ENCODE measurements at regions not wholly inside any gene's neighbourhood (a gene's known extent, or its start where the extent isn't known, plus 50 kb on each side); places are given as distances from the start of the nearest gene placed in this dataset.

- TF ChIP-seq, protein P1, sequence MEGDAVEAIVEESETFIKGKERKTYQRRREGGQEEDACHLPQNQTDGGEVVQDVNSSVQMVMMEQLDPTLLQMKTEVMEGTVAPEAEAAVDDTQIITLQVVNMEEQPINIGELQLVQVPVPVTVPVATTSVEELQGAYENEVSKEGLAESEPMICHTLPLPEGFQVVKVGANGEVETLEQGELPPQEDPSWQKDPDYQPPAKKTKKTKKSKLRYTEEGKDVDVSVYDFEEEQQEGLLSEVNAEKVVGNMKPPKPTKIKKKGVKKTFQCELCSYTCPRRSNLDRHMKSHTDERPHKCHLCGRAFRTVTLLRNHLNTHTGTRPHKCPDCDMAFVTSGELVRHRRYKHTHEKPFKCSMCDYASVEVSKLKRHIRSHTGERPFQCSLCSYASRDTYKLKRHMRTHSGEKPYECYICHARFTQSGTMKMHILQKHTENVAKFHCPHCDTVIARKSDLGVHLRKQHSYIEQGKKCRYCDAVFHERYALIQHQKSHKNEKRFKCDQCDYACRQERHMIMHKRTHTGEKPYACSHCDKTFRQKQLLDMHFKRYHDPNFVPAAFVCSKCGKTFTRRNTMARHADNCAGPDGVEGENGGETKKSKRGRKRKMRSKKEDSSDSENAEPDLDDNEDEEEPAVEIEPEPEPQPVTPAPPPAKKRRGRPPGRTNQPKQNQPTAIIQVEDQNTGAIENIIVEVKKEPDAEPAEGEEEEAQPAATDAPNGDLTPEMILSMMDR (IDR thresholded peaks at IDR 0.05; ENCODE audit: low read depth, low read length), result no peak
- no peak for TF ChIP-seq EZH2phosphoT487 (IDR thresholded peaks at IDR 0.05; ENCODE audit: low read depth)
- H3K9ac ChIP-seq (ENCODE audit: low read length), result no peak overlapping the region
- H3K27ac ChIP-seq (ENCODE audit: low read length), result no peak overlapping the region
- no peak overlapping the region for H3K4me2 ChIP-seq (ENCODE audit: low read length)
- H3K9me3 ChIP-seq (ENCODE audit: insufficient read depth, low read length), result no peaks in the 10 kb centered on the region
- no peak overlapping the region for H3K4me3 ChIP-seq (ENCODE audit: low read length)
- H4K20me1 ChIP-seq (ENCODE audit: insufficient read depth, low read length), result no peaks in the 10 kb centered on the region
- H3K4me1 ChIP-seq (ENCODE audit: low read length), result no peaks in the 10 kb centered on the region
- H2AFZ ChIP-seq (ENCODE audit: low read depth, low read length), result no peak overlapping the region
- peaks cover 9% of the 10 kb centered on the region; the same call in 1 of the 2 replicates for H3K27me3 ChIP-seq (ENCODE audit: low read depth, low read length)
- H3K79me2 ChIP-seq (ENCODE audit: low read length), result no peaks in the 10 kb centered on the region
- no peaks in the 10 kb centered on the region for H3K36me3 ChIP-seq (replicated peaks; ENCODE audit: low read depth, low read length)
Measured at GRCh38 chr6:165844801-165845364, 181.8 kb upstream of the PDE10A start.

- H3K79me2 ChIP-seq (ENCODE audit: low read length), result no peaks in the 10 kb centered on the region
- no peak overlapping the region for H3K9ac ChIP-seq (ENCODE audit: low read length)
- peaks cover 9% of the 10 kb centered on the region; the same call in 1 of the 2 replicates for H3K27me3 ChIP-seq (ENCODE audit: low read depth, low read length)
Measured at GRCh38 chr6:165844232-165844631, 181.2 kb upstream of the PDE10A start.

DNA sequence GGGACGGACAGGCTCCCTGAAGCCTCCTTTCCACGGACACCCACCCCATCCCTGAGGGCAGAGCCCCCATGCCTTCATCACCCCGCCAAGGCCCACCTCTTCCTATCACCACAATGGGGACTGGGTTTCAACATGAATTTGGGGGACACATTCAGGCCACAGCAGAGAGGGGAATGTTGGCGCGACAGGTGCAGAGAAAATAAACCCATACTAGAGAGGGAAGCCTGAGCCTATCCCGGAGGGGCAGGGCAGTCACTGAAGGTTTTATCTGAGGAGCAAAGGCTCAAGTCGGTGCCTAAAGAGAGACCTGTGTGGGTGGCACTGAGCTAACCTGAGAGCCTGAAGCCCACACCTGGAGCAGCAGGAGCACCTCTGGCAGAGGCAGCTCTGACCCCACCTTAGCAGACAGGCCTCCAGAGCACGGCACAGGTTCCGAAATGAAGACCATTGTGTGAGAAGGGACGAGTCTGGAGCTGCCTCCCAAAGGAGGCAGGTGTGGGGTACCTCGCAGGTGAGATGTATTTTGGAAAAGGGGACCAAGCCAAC is 180.6 kb upstream of the PDE10A start:
- no peak overlapping the region for H3K9ac ChIP-seq (ENCODE audit: low read length)
- no peak overlapping the region for H3K4me3 ChIP-seq (ENCODE audit: low read length)
- no peaks in the 10 kb centered on the region for H4K20me1 ChIP-seq (ENCODE audit: insufficient read depth, low read length)
- no peak overlapping the region for H3K4me2 ChIP-seq (ENCODE audit: low read length)
- no peaks in the 10 kb centered on the region for H3K36me3 ChIP-seq (replicated peaks; ENCODE audit: low read depth, low read length)
- TF ChIP-seq EZH2phosphoT487 (IDR thresholded peaks at IDR 0.05; ENCODE audit: low read depth), result no peak
- TF ChIP-seq, protein P1 (IDR thresholded peaks at IDR 0.05; ENCODE audit: low read depth, low read length), result no peak
- peaks cover 9% of the 10 kb centered on the region; the same call in 1 of the 2 replicates for H3K27me3 ChIP-seq (ENCODE audit: low read depth, low read length)
- no peaks in the 10 kb centered on the region for H3K4me1 ChIP-seq (ENCODE audit: low read length)
- no peaks in the 10 kb centered on the region for H3K9me3 ChIP-seq (ENCODE audit: insufficient read depth, low read length)
- H2AFZ ChIP-seq (ENCODE audit: low read depth, low read length), result no peak overlapping the region
- no peaks in the 10 kb centered on the region for H3K79me2 ChIP-seq (ENCODE audit: low read length)
- H3K27ac ChIP-seq (ENCODE audit: low read length), result no peak overlapping the region

More at GRCh38 chr6:165844232-165844631, 181.2 kb upstream of the PDE10A start:
- no peaks in the 10 kb centered on the region for H4K20me1 ChIP-seq (ENCODE audit: insufficient read depth, low read length)
- H3K4me2 ChIP-seq (ENCODE audit: low read length), result no peak overlapping the region
- TF ChIP-seq EZH2phosphoT487 (IDR thresholded peaks at IDR 0.05; ENCODE audit: low read depth), result no peak
- TF ChIP-seq, protein P1 (IDR thresholded peaks at IDR 0.05; ENCODE audit: low read depth, low read length), result no peak
- no peak overlapping the region for H3K27ac ChIP-seq (ENCODE audit: low read length)
- no peaks in the 10 kb centered on the region for H3K4me1 ChIP-seq (ENCODE audit: low read length)
- no peak overlapping the region for H2AFZ ChIP-seq (ENCODE audit: low read depth, low read length)
- no peaks in the 10 kb centered on the region for H3K36me3 ChIP-seq (replicated peaks; ENCODE audit: low read depth, low read length)
- H3K4me3 ChIP-seq (ENCODE audit: low read length), result no peak overlapping the region
- H3K9me3 ChIP-seq (ENCODE audit: insufficient read depth, low read length), result no peaks in the 10 kb centered on the region

DNA sequence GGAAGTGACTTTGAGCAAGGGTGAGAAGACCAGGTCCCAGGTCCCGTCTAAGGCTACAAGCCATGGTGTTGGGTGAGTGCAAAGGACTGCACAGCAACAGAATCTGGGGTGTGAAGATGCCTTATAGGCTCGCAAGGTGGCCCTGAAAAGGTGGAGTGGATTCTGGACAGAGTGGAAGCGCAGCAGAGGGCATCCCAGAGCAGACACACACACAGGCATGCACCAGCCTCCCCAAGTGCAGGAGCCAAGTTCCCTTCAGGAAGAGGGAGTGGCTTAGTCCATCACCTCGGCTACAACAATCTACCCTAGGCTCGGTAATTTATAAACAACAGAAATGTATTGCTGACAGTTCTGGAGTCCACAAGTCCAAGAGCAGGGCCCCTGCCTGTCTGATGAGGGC is 180.1 kb upstream of the PDE10A start:
- H3K4me3 ChIP-seq (ENCODE audit: low read length), result no peak overlapping the region
- peaks cover 9% of the 10 kb centered on the region; the same call in 1 of the 2 replicates for H3K27me3 ChIP-seq (ENCODE audit: low read depth, low read length)
- no peak for TF ChIP-seq EZH2phosphoT487 (IDR thresholded peaks at IDR 0.05; ENCODE audit: low read depth)
- TF ChIP-seq, protein P1 (IDR thresholded peaks at IDR 0.05; ENCODE audit: low read depth, low read length), result no peak
- H3K4me1 ChIP-seq (ENCODE audit: low read length), result no peaks in the 10 kb centered on the region
- no peaks in the 10 kb centered on the region for H3K36me3 ChIP-seq (replicated peaks; ENCODE audit: low read depth, low read length)
- H4K20me1 ChIP-seq (ENCODE audit: insufficient read depth, low read length), result no peaks in the 10 kb centered on the region
- no peak overlapping the region for H2AFZ ChIP-seq (ENCODE audit: low read depth, low read length)
- H3K4me2 ChIP-seq (ENCODE audit: low read length), result no peak overlapping the region
- H3K79me2 ChIP-seq (ENCODE audit: low read length), result no peaks in the 10 kb centered on the region
- no peak overlapping the region for H3K27ac ChIP-seq (ENCODE audit: low read length)
- H3K9me3 ChIP-seq (ENCODE audit: insufficient read depth, low read length), result no peaks in the 10 kb centered on the region
- H3K9ac ChIP-seq (ENCODE audit: low read length), result no peak overlapping the region

Data from OCI-LY3 (cell line).